GM19351 (cell line): ENCODE measurements at regions not wholly inside any gene's neighbourhood (a gene's known extent, or its start where the extent isn't known, plus 50 kb on each side); places are given as distances from the start of the nearest gene placed in this dataset.

Experiments used
- ATAC-seq: cut with Tn5 transposase; IDR thresholded peaks from one replicate; pipeline ENCODE4 v1.9.1; 2021; ENCODE audit warnings: mild to moderate bottlenecking, moderate library complexity; ENCODE audit not compliant: unreplicated experiment

DNA sequence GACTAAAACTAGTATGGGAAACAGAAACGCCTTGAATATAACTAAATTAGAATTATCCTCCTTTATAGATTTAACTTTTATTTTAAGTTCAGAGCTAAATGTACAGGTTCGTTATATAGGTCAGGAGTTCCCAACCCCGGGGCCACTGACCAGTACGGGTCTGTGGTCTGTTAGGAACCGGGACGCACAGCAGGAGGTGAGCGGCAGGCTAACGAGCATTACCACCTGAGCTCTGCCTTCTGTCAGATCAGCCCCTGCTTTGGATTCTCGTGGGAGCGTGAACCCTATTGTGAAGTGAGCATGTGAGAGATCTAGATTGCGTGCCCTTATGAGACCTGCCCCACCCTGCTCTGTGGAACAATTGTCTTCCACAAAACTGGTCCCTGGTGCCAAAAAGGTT is 51.0 kb downstream of the FAT4 start:
- no peak for ATAC-seq

DNA sequence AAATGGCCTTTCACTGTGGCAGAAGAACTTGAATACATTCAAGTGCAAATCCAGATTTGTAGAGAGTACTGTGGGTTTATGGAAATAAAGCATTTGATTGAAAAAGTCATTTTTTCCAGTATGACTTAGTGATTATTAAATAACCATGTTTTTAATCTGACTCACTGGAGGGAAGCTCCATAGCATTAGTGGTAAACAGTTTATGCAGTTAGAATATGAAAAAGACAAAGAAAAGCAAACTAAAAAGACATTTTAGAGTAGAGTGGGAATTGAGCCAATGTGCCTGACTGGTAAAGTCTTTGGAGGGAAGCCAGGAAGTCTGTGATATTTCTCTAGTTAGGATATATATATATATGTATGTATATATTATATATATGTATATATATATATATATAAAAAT is 53.4 kb downstream of the FAT4 start:
- no peak for ATAC-seq

DNA sequence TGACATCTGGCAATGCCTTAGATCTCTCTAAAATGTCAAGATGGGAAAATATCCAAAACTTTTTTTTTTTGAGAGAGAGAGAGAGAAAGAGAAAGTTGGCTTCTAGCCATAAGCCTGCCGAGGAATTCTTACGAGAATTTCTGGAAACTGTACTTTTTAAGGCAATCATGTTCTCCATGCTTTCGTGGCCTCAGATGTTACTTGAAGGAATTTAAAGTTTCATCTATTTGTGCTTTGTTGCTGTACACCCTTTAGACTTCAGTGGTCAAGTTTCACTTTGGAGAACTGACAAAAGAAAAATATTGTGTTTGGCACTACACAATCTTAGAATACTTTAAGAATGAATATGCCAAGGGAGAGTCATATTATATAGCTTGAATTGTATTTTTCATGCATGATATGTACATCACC is 53.9 kb downstream of the FAT4 start:
- ATAC-seq, result no peak

DNA sequence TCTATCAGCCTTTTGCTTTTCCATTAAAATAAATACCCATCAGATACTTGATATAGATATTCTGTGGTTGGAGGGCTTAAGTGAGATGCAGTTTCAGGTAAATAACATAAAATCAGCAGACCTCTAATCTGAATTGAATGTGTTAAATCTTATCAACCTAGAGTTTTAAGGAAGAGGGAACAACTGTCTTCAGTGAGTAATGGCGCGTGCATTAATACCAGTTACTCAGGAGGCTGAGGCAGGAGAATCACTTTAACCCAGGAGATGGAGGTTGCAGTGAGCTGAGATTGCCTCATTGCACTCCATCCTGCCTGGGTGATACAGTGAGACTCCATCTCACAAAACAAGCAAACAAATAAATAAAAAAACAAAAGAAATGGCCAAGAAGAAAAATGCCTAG is 54.3 kb downstream of the FAT4 start:
- no peak for ATAC-seq

DNA sequence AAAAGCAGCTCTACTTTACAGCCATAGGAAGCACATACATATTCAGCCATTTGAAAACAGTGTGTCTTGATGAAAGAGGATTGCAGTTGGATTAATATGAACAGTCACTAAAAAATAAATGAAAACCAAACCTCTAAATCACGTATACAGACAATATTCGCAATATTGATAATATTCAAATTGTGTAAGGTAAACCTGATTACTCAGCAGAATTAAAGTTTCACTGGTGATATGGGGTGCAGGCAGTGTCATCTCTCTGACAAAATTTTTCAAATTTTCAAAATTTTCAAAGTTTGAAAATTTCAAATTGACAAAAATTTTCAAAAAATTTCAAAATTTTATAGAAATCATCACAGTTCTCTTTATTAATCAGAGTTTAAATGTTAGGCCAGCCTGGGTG is 55.7 kb downstream of the FAT4 start:
- ATAC-seq, result no peak

DNA sequence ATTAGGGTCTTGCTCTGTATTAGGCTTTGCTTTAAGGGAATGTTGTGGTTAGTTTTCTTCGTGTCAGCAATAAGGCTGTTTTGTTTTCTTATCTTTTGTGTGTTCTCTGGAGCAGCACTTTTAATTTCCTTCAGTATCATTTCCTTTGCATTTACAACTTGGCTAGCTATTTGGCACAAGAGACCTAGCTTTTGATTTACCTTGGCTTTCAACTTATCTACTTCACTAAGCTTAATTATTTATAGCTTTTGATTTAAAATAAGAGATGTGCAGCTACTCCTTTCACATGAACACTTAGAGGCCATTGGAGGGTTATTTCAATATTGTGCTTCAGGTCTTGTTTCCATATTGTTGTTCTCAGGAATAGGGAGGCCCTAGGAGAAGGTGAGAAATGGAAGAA is 68.2 kb downstream of the FAT4 start:
- no peak for ATAC-seq

DNA sequence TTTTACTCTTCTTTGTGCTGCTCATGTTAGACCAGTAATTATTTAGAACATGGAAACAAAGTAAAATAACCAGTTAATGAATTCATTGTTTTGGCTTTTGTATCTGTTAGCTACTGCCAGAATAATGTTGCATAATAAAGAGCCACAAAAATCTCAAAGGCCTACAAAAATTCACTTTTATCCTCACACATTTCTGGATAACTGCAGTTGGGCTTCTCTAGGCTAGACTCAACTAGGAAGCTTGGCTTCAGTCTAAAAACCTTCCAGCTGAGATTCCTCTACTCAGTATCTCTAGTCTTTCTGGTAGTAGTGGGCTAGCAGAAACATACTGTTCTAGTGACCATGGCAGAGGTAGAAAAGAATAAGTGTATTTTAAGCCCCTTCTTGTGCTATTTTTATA is 73.0 kb downstream of the FAT4 start:
- no peak for ATAC-seq

DNA sequence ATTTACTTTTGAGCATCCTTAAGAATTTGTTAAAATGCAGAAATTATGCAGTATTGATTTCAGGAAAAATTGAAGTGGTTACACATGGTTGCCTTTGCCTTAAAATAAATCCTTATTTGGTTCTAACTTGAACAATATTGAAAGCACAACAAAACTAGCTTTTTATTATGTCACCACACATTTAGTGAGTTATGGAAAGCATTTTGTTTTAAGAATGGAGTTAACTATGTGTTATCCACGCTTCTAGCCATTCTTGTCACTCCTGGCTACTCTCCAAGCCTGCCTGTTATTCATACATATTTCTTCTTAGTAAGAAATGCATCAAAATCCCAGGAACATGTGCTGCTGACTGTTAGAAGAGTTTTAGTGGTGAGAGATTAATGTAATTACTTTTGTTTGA is 73.9 kb downstream of the FAT4 start:
- ATAC-seq, result no peak

DNA sequence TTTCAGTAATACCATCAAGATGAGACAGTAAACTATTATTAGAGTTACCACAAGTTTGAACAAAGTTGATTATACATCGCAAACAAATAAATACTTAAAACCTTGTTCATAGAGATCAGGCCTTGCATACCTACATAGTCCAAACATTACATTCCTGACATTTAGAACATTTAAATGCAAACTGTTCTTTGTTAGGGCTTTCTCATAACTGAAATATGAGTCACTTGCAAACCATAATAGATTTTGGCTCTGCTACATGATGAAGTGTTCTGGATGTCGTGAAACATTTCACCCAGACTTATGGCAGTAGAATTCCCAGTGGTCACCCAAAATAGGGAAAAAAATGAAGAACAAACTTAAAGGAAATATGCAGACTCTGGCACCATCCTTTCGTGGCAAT is 75.0 kb downstream of the FAT4 start:
- no peak for ATAC-seq

DNA sequence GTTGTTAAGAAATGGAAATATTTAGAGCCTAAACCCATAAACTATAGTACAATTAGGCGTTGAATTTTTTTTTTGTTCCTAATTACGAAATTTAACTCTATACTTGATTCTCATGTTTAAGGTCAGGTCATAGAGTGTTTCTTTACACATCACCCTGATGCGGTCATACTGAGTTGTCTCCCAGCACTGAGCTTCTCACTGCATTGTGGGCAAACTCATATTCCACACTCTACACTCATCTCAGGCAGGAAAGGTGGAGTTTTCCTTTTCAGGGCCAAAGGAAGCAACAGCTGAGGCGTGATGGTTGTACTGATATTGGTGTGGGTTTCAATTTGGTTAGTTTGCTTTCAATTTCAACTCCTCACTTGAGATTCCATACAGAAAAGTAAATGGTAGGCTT is 75.4 kb downstream of the FAT4 start:
- ATAC-seq, result no peak

DNA sequence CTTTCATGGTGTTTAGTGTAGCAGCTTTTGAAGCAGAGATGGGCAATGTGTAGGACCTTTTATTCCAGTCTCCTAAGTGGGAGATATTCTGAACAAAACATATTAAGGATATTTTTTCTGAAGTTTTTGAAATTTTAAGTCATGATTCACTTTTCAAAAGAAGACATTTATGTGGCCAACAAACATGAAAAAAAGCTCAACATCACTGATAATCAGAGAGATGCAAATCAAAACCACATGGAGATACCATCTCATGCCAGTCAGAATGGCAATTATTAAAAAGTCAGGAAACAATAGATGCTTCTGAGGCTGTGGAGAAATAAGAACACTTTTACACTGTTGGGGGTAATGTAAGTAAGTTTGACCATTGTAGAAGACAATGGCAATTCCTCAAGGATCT is 76.0 kb downstream of the FAT4 start:
- ATAC-seq, result no peak

DNA sequence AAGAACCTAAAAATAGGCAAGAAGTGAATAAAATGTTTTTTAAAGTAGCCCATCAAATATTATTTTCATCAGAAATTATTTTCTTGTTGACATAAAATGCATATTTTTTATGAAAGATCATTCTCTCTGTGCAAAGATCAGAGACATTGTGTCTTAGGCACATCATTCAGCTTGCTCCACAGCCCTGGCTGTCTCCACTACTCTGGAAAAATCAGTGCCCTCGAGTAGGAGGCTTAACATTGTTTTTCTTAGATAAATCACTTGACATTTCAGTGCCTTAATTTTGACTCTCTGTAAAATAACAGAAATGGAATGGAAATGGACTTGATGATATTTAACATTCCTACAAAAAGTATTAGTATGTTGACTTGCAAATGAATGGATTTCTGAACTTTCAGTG is 77.9 kb downstream of the FAT4 start:
- no peak for ATAC-seq

DNA sequence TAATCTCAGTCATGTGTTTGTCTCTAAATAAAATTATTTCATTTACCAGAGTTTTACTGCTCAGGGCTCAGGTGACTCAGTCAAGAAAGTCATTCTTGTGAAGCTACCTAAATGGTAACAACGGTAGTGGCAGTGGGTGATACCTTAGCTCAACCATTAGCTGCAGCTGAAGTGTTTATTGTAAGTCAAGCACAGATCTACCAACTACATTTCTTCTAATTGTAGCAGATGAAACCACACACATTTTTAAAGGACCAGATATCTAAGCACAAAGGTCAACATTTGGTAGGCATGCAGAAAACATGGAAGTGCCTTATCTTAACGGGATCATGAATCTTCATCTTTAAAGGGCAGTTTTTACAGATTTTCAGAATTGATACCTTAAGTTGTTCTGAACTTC is 79.1 kb downstream of the FAT4 start:
- no peak for ATAC-seq

DNA sequence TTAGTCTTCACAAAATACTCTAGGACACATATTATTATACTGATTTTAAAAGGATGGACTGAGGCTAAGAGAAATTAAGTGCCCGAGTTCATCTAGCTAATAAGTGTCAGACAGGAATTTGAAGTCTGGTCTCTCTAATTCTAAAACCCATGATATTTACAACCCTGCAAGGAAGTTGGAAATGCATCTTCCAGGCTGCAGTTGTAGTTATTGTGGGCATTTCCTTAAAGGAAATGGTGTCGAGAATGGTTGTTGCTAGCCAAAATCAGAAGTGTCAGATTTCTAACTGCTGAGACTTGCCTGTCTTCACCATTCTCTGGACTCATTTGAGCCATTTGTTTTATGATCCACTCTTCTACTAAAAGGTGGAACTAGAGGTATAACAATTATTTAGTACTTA is 82.5 kb downstream of the FAT4 start:
- ATAC-seq, result no peak

DNA sequence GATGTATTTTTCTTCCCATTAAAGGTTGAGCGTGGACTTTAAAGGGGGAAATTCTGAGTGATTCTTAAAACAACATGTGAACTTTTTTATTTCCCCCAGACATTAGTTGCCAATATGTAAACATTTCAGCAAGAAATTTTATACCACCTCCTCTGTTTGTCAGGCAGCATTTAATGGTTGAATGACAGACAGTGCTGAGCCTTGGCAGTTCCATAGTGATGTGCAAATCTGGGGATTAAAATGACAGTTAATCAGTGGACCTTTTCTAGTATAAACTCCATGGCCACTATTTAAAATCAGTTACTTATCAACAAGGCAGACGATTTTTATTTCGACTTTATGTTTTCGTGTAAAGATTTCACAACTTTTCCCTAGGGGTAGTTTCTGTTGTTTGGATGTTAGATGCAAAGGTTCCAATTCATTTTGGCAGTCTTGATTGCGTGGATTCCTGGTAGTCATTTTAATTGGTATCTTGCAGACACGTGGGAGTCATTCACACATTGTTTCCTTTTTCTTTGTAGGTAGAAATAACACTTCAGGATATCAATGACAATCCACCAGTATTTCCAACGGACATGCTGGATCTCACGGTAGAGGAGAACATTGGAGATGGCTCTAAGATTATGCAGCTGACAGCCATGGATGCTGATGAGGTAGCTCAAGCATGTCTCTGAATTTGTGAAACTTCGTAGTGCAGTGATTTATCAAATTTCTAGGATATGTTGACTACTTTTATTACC is 83.7 kb downstream of the FAT4 start:
- no peak for ATAC-seq

DNA sequence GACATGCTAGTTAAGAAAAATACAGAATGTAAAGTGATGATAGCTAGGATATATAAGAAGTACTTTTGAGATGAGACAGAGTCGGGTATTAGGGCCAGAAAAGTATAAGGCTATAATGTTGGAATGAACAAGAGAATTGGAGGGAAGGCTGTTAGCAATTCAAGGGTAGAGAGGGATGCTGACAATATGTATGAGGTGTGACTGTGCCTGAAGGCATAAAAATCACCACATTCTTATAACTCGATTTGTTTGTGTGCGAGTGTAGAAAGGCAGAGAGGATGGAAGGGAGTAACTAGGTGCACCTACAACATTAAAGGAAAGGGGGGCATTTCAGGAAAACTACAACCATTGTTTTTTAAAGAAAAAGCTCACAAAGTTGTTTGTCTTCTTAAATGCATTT is 86.0 kb downstream of the FAT4 start:
- no peak for ATAC-seq

DNA sequence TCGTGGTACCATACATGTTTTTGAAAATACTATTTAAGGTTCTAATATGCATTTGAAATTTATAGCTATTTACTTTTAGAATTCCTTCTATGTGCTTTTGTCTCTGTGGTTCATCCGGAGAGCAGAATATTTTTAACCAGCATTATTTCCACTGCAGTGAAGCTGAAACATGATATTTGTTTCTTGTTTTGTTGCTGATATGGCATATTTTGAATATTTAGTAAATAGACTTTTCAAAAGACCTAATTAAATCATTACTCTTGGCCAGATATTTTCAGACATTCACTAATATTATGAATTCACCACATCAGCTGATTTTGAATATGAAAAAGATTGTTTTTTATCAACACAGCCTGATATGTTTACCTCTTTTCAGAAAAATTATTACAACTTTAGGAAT is 87.0 kb downstream of the FAT4 start:
- ATAC-seq, result no peak

DNA sequence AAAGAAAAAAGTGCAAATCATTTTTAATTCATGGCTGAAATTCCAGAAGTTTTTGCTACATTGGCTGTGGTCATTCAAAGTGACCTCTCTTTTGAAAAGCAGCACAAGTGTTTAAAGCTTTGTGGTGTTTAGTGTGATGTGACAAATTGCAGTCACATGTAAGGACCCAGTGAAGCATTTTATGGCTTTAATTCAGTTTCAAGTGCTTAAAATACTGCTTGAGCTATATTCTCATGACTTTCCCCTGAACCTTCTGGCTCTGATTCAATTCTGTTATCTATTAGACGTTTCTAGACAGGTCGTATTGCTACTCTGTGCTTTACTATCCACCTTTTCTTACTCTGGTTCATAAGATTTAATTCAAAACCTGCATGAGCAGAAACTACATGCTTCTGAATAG is 105.8 kb downstream of the FAT4 start:
- no peak for ATAC-seq

DNA sequence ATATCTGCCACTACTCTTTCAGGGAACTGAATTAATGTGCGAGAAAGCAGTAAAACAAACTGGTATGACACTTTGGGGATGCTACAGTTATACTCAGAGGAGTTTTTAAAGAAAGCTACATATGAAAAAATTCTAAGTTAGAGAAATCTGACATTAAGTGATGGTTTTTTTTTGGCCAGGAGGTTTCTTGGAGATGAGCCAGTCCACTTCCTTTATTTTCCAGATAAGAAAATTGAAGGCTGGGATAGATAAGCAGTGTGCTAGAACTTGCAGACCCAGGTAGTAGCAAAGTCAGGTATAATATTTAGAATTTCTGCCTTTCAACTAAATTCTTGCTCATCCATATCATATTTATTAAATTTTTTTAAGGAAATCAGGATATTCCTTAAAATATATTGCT is 106.8 kb downstream of the FAT4 start:
- ATAC-seq, result no peak

DNA sequence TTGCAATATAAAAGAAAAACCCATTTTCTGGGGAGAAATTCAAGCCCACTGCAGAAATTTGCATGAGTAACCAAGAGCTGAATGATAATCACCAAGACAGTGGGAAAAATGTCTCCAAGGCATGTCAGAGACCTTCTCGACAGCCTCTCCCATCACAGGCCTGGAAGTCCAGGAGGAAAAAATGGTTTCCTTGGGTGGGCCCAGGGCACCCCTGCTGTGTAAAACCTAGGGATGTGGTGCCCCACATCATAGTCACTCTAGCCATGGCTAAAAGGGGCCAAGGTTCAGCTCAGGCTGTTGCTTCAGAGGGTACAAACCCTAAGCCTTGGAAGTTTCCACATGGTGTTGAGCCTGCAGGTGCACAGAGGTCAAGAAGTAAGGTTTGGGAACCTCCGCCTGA is 108.4 kb downstream of the FAT4 start:
- ATAC-seq, result no peak

DNA sequence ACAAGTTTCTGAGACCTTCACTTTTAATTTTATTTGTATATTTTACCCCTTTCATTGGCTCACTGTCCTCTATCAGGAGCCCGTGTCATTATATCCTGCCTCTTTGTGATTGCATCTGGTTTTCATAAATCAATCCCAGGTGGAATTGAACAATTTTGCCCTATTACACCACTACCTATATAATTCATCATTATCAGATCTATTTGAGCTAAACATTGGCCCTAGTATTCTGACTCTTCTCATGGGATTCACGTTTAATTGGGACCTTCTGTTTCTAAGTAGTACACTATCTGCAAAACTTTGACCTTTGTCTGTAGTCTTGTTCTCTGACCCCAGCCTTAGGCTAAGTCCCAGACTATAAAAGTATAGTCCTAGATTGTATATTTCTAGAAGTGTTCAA is 114.1 kb downstream of the FAT4 start:
- no peak for ATAC-seq

DNA sequence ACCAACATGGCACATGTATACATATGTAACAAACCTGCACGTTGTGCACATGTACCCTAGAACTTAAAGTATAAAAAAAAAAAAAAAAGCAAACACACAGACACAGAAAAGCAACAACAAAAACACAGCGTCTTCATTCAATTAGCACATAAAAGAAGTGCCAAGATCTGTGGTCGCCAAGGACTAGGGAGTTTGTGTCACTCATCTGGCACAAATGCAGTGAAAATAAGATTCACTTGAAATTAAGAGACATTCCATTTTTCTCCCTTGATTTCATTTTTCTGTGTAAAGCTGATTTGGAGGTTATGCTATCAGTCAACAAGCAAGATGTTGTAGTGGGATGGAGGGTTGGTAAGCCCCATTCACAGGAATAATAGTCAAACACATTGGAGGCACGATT is 115.3 kb downstream of the FAT4 start:
- no peak for ATAC-seq

DNA sequence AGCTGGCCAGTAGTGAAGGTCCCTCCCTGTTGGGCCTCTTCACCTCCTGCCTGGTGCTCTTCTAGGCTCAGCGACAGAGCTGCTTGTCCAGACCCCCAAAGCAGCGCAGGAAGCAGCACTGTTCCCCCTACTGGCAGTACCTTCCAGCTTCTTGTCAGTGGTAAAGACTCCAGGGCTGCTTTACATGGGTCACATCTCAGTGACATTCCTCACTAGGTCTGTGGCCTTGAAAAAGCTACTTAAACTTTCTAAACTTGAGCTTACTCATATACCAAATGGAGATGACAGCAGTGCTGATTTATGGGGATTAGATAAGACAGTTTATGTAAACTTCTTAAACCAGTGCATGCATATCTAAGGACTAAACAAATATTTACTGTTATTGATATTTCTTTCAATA is 117.3 kb downstream of the FAT4 start:
- no peak for ATAC-seq

DNA sequence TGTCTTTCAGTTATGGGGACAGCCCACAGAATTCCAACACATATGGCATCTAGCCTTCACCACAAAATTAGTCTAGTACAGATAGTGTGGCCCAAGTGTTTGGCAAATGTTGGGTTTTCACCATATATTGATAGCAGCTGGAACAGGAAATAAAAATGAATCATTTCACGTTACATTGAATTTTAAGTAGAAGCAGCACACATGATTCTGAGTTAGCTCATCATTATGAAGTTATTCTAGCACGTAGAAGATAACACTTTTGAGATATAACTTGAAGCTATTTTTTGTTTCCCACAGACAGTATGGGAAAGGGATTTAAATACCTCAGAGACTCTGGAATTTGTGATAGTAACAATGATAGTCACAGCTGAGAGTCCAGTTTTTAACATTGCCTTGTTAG is 118.7 kb downstream of the FAT4 start:
- no peak for ATAC-seq
